Loucy (cell line): ENCODE measurements at regions not wholly inside any gene's neighbourhood (a gene's known extent, or its start where the extent isn't known, plus 50 kb on each side); places are given as distances from the start of the nearest gene placed in this dataset.
A peak's percentile ranks its signal among the peaks of the same experiment; 100 is the strongest.

Experiments used
- H2AFZ ChIP-seq: fragments of 200-600 bp; sonication (generic); 2 replicates; pipeline ENCODE4 v1.6.0; 2016; ENCODE audit warnings: antibody characterized with exemption, mild to moderate bottlenecking, low read length, moderate library complexity
- H3F3A ChIP-seq: fragments of 200-600 bp; 2 replicates; pipeline ENCODE4 v1.6.0; 2016; ENCODE audit warnings: antibody characterized with exemption, low read depth, mild to moderate bottlenecking
- H3K27me3 ChIP-seq: fragments of 200-600 bp; sonication (generic); 2 replicates; pipeline ENCODE4 v1.6.1; 2014; ENCODE audit warnings: low read length, mild to moderate bottlenecking; ENCODE audit not compliant: insufficient read depth, poor library complexity, severe bottlenecking
- H3K36me3 ChIP-seq: fragments of 200-600 bp; sonication (generic); 2 replicates; pipeline ENCODE4 v1.6.1; 2016; ENCODE audit warnings: low read length; ENCODE audit not compliant: insufficient read depth
- H3K4me1 ChIP-seq: fragments of 200-600 bp; sonication (generic); 2 replicates; pipeline ENCODE4 v1.5.1; 2014; ENCODE audit warnings: low read length, mild to moderate bottlenecking; ENCODE audit not compliant: insufficient read depth, poor library complexity, severe bottlenecking
- H3K4me2 ChIP-seq: fragments of 200-600 bp; sonication (generic); 2 replicates; pipeline ENCODE4 v1.6.0; 2014; ENCODE audit warnings: antibody characterized with exemption, low read length, low read depth, mild to moderate bottlenecking; ENCODE audit not compliant: poor library complexity, severe bottlenecking
- H3K4me3 ChIP-seq: fragments of 200-600 bp; sonication (generic); 2 replicates; pipeline ENCODE4 v1.5.1; 2014; ENCODE audit warnings: low read length, mild to moderate bottlenecking, mixed read lengths; ENCODE audit not compliant: poor library complexity, severe bottlenecking
- H3K79me2 ChIP-seq: fragments of 200-600 bp; sonication (generic); 2 replicates; pipeline ENCODE4 v1.6.1; 2014; ENCODE audit warnings: low read length; ENCODE audit not compliant: insufficient read depth
- H3K9ac ChIP-seq: fragments of 200-600 bp; sonication (generic); 2 replicates; pipeline ENCODE4 v1.6.0; 2014; ENCODE audit warnings: mild to moderate bottlenecking, low read depth, low read length, moderate library complexity; ENCODE audit not compliant: poor library complexity, severe bottlenecking
- H3K9me2 ChIP-seq: fragments of 200-600 bp; sonication (generic); replicated peaks from 2 replicates; pipeline ENCODE4 v1.6.1; 2016; ENCODE audit warnings: low read depth, low read length, mixed read lengths
- H3K9me3 ChIP-seq: fragments of 200-600 bp; sonication (generic); 2 replicates; pipeline ENCODE4 v1.6.1; 2014; ENCODE audit warnings: mild to moderate bottlenecking, antibody characterized with exemption, low read length, low read depth; ENCODE audit not compliant: insufficient read depth
- H4K20me1 ChIP-seq: fragments of 200-600 bp; sonication (generic); 2 replicates; pipeline ENCODE4 v1.6.0; 2014; ENCODE audit warnings: antibody characterized with exemption, low read length, mild to moderate bottlenecking; ENCODE audit not compliant: insufficient read depth, poor library complexity, severe bottlenecking
- EZH2phosphoT487 ChIP-seq: fragments of 200-600 bp; IDR thresholded peaks from 2 replicates; pipeline ENCODE4 v1.6.1; 2018; ENCODE audit warnings: antibody characterized with exemption, mild to moderate bottlenecking, moderate library complexity, borderline replicate concordance
- TF ChIP-seq, protein P1 (sequence below): fragments of 200-600 bp; sonication (generic); conservative IDR thresholded peaks from 2 replicates; pipeline ENCODE4 v1.5.1; 2014; ENCODE audit warnings: mild to moderate bottlenecking, antibody characterized with exemption, low read length

DNA sequence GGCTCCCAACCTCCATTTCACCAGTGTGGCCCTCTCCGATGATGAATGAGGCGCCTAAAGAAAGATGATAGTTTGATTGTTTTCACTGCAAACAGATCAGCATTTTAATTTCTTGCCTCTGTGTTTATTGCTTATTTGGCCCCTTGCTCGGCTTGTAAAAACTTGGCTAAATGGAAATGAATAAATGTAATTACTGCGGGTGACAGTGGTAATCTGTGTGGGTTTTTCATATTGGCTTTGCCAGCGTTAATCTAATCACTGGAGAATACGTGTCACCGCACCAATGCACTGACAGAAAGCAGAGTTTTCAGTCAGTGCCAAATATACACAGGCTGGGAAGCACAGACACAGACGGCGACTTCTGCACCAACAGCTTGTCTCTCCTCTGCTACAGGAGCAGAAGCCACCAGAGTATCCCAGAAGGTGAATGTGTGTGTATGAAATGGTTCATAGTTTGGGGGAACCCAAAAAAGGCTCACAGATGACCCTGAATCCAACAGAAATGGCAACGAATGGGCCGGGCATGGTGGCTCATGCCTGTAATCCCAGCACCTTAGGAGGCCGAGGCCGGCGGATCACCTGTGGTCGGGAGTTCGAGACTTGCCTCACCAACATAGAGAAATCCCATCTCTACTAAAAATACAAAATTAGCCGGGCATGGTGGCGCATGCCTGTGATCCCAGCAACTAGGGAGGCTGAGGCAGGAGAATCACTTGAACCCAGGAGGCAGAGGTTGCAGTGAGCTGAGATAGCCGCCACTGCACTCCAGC lies 534.0 kb downstream of the PKHD1 start:
- no peaks in the 10 kb centered on the region for H3K36me3 ChIP-seq
- no peaks in the 10 kb centered on the region for H3K79me2 ChIP-seq
- no peak overlapping the region for H3K9ac ChIP-seq
- no peaks in the 10 kb centered on the region for H3K9me2 ChIP-seq
- no peak overlapping the region for H2AFZ ChIP-seq
- TF ChIP-seq EZH2phosphoT487 = no peak
- TF ChIP-seq, protein P1, sequence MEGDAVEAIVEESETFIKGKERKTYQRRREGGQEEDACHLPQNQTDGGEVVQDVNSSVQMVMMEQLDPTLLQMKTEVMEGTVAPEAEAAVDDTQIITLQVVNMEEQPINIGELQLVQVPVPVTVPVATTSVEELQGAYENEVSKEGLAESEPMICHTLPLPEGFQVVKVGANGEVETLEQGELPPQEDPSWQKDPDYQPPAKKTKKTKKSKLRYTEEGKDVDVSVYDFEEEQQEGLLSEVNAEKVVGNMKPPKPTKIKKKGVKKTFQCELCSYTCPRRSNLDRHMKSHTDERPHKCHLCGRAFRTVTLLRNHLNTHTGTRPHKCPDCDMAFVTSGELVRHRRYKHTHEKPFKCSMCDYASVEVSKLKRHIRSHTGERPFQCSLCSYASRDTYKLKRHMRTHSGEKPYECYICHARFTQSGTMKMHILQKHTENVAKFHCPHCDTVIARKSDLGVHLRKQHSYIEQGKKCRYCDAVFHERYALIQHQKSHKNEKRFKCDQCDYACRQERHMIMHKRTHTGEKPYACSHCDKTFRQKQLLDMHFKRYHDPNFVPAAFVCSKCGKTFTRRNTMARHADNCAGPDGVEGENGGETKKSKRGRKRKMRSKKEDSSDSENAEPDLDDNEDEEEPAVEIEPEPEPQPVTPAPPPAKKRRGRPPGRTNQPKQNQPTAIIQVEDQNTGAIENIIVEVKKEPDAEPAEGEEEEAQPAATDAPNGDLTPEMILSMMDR = no peak
- no peak overlapping the region for H3K4me3 ChIP-seq
- H3K4me2 ChIP-seq = no peak overlapping the region
- no peaks in the 10 kb centered on the region for H3K9me3 ChIP-seq
- H3K4me1 ChIP-seq = no peaks in the 10 kb centered on the region
- no peaks in the 10 kb centered on the region for H4K20me1 ChIP-seq
- H3K27me3 ChIP-seq = no peaks in the 10 kb centered on the region
- H3F3A ChIP-seq = no peaks in the 10 kb centered on the region

DNA sequence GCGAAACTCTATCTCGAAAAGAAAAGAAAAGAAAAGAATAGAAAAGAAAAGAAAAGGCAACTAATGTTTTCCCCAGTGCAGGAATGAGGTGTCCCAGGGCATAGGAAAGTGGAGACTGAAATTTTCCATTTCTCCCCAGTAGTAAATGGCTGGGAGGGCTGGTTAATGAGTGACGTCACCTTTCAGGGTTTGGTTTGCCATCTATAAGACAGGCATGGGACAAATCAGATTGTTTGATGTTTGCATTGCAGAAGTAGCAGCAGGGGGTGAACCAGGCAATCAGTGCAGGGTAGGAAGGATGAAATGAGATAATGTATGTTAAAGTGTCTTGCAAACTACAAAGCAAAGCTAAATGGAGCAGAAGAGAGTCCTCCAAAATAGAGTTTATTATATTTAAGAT lies 533.4 kb downstream of the PKHD1 start:
- no peak overlapping the region for H2AFZ ChIP-seq
- no peak overlapping the region for H3K4me2 ChIP-seq
- H3K9me2 ChIP-seq = no peaks in the 10 kb centered on the region
- H3K36me3 ChIP-seq = no peaks in the 10 kb centered on the region
- no peaks in the 10 kb centered on the region for H4K20me1 ChIP-seq
- H3F3A ChIP-seq = no peaks in the 10 kb centered on the region
- no peaks in the 10 kb centered on the region for H3K9me3 ChIP-seq
- TF ChIP-seq, protein P1 = no peak
- no peak for TF ChIP-seq EZH2phosphoT487
- H3K4me1 ChIP-seq = no peaks in the 10 kb centered on the region
- H3K9ac ChIP-seq = no peak overlapping the region
- no peaks in the 10 kb centered on the region for H3K79me2 ChIP-seq
- no peaks in the 10 kb centered on the region for H3K27me3 ChIP-seq
- no peak overlapping the region for H3K4me3 ChIP-seq

DNA sequence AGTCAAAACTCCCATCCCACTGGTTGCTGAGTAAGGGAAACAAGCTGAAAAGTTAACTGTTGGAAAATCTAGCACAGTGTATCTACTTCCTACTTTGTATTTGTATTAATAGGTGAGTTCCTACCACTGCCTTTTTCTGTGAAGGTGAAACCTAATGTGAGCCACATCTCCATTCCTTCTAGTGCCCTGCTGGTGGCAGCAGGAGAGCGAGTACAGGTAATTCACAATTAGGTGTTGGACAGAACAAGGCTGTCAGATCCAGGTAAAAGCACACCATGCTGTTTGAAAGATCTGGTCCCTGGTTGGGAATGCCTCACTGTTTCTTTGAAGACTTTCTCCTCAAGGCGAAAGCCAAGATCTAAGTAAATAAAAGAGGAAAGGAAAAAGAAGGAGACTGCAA lies 528.4 kb downstream of the PKHD1 start:
- Histone ChIP-seq H3K27me3 (no peaks in the 10 kb centered on the region), H3K79me2 (no peaks in the 10 kb centered on the region), H3K9ac (no peak overlapping the region), H3K36me3 (no peaks in the 10 kb centered on the region), H3K4me2 (no peak overlapping the region), H3K9me2 (no peaks in the 10 kb centered on the region), H2AFZ (no peak overlapping the region), H3K4me1 (no peaks in the 10 kb centered on the region), H3K9me3 (no peaks in the 10 kb centered on the region), H4K20me1 (no peaks in the 10 kb centered on the region), H3F3A (no peaks in the 10 kb centered on the region), H3K4me3 (no peak overlapping the region)
- no peak for TF ChIP-seq EZH2phosphoT487
- TF ChIP-seq, protein P1 = peak; percentile 19; the same call in 1 of the 2 replicates
